GDM1 (cell line): ENCODE measurements at regions not wholly inside any gene's neighbourhood (a gene's known extent, or its start where the extent isn't known, plus 50 kb on each side); places are given as distances from the start of the nearest gene placed in this dataset.

ENCODE experiments used
- DNase-seq: peaks from one replicate; lab custom pipeline; 2025; lab: John Stamatoyannopoulos, UW

- DNase-seq = no peak
These were observed 118.2 kb upstream of the ADGRL4 start for GRCh38 chr1:79124756-79125155.

- DNase-seq = no peak
These were observed 116.0 kb upstream of the ADGRL4 start for GRCh38 chr1:79122521-79122920.

GRCh38 chr1:79117376-79117775 lies 110.8 kb upstream of the ADGRL4 start:
- DNase-seq = no peak

- DNase-seq = no peak
These were observed 107.3 kb upstream of the ADGRL4 start for GRCh38 chr1:79113836-79114235.

- no peak for DNase-seq
These were observed 104.2 kb upstream of the ADGRL4 start for GRCh38 chr1:79110749-79111148.

- no peak for DNase-seq
These were observed 102.9 kb upstream of the ADGRL4 start for GRCh38 chr1:79109445-79109844.

- no peak for DNase-seq
These were observed 99.0 kb upstream of the ADGRL4 start for GRCh38 chr1:79105500-79105899.

GRCh38 chr1:79104617-79105016 lies 98.1 kb upstream of the ADGRL4 start:
- no peak for DNase-seq

GRCh38 chr1:79100385-79100784 lies 93.9 kb upstream of the ADGRL4 start:
- DNase-seq = no peak

- no peak for DNase-seq
These were observed 84.5 kb upstream of the ADGRL4 start for GRCh38 chr1:79090985-79091384.

GRCh38 chr1:79089946-79090345 lies 83.4 kb upstream of the ADGRL4 start:
- DNase-seq = no peak

GRCh38 chr1:79082233-79082632 lies 75.7 kb upstream of the ADGRL4 start:
- DNase-seq = no peak

- peak; percentile 4 for DNase-seq
These were observed 73.2 kb upstream of the ADGRL4 start for GRCh38 chr1:79079770-79080169.

GRCh38 chr1:79074975-79075374 lies 68.4 kb upstream of the ADGRL4 start:
- DNase-seq = no peak

GRCh38 chr1:79069828-79070227 lies 63.3 kb upstream of the ADGRL4 start:
- DNase-seq = no peak

- no peak for DNase-seq
These were observed 52.8 kb upstream of the ADGRL4 start for GRCh38 chr1:79059341-79059740.
